HUES6 (cell line): ENCODE measurements at regions not wholly inside any gene's neighbourhood (a gene's known extent, or its start where the extent isn't known, plus 50 kb on each side); places are given as distances from the start of the nearest gene placed in this dataset.
A peak's percentile ranks its signal among the peaks of the same experiment; 100 is the strongest.
"Not testable (repeated sequence)": the region's sequence is repeated elsewhere in the genome, so short reads cannot be mapped to it uniquely, and the experiment has no call there.

Source experiments
- H3K27ac ChIP-seq: 2 replicates; pipeline ENCODE4 v1.7.0; 2013; ENCODE audit warnings: low read depth, mild to moderate bottlenecking, low read length, inconsistent platforms
- H3K27me3 ChIP-seq: 2 replicates; pipeline ENCODE4 v1.6.1; 2013; ENCODE audit warnings: low read length; ENCODE audit not compliant: control insufficient read depth, insufficient read depth
- H3K36me3 ChIP-seq: 2 replicates; pipeline ENCODE4 v1.6.1; 2013; ENCODE audit warnings: low read length; ENCODE audit not compliant: control insufficient read depth, insufficient read depth
- H3K4me1 ChIP-seq: 2 replicates; pipeline ENCODE4 v1.6.1; 2013; ENCODE audit warnings: low read length; ENCODE audit not compliant: control insufficient read depth, insufficient read depth
- H3K4me3 ChIP-seq: 2 replicates; pipeline ENCODE4 v1.5.1; 2013; ENCODE audit warnings: low read depth, low read length
- H3K9ac ChIP-seq: one replicate; pipeline ENCODE4 v1.6.1; 2013; ENCODE audit warnings: mild to moderate bottlenecking, low read length
- H3K9me3 ChIP-seq: 2 replicates; pipeline ENCODE4 v1.6.1; 2013; ENCODE audit warnings: low read depth, low read length; ENCODE audit not compliant: control insufficient read depth, insufficient read depth

GRCh38 chr9:39567396-39567795 is 211.9 kb downstream of the SPATA31A1 start:
- not testable (repeated sequence) for H3K4me3 ChIP-seq, H3K9ac ChIP-seq, H3K9me3 ChIP-seq, H3K4me1 ChIP-seq, H3K27ac ChIP-seq, H3K36me3 ChIP-seq, H3K27me3 ChIP-seq

- H3K9me3 ChIP-seq, H3K27me3 ChIP-seq, H3K4me1 ChIP-seq: not testable (repeated sequence)
Measured at GRCh38 chr9:39568900-39569299, 213.4 kb downstream of the SPATA31A1 start.

DNA sequence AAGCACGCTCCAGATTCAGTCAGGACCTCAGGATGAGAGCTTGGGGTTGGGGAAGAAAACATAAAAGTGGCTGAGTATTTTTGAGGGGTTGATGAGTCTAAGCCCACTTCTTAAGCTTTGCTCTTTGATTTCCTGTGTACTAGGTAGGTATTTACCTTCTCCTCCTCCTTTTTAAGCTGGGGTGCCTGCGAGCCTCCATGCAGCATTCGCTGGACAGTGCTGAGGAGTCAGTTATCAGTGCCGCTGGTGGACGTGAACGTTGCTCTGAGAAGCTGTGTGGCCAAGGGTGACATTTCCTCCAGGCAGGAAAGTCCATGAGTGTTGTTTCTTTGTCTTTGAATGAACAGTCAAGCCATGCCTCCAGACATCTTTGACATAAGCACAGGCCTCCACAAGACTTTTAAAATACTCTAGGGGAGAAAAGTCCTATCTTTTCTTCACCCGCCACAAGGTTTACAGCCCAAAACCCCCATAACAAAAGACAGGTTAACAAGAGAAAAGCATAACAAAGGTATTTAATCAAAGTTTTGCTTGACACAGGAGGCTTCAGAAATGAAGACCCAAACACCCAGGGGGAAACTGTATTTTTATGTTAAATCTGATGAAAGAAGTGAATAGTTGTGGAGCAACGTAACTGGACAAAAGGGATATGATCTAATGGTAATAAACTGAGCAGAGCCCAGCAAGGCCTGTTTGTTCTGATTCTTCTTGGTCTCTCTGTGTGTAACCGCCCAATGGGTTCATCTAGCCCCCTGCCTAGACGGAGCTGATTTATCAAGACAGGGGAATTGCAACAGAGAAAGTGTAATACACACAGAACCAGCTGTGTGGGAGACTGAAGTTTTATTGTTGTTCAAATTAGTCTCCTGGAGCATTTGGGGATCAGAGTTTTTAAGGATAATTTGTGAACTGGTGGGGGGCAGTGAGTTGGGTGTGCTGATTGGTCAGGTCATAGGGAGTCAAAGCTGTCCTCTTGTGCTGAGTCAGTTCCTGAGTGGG is 217.9 kb downstream of the SPATA31A1 start:
- not testable (repeated sequence) for H3K27me3 ChIP-seq, H3K4me3 ChIP-seq, H3K36me3 ChIP-seq, H3K4me1 ChIP-seq, H3K9me3 ChIP-seq
- peak overlapping the region; percentile 65; the same call in 1 of the 2 replicates for H3K27ac ChIP-seq
- H3K9ac ChIP-seq = peak overlapping the region; percentile 62

More at GRCh38 chr9:39568900-39569299, 213.4 kb downstream of the SPATA31A1 start:
- not testable (repeated sequence) for H3K9ac ChIP-seq, H3K4me3 ChIP-seq, H3K36me3 ChIP-seq, H3K27ac ChIP-seq

GRCh38 chr9:39579000-39579399 is 223.5 kb downstream of the SPATA31A1 start:
- H3K9ac ChIP-seq, H3K4me1 ChIP-seq, H3K36me3 ChIP-seq, H3K4me3 ChIP-seq, H3K27me3 ChIP-seq, H3K27ac ChIP-seq, H3K9me3 ChIP-seq: not testable (repeated sequence)

GRCh38 chr9:39581296-39581695 is 225.8 kb downstream of the SPATA31A1 start:
- H3K9ac ChIP-seq = not testable (repeated sequence)

GRCh38 chr9:39582677-39583412 is 227.4 kb downstream of the SPATA31A1 start:
- not testable (repeated sequence) for H3K4me1 ChIP-seq, H3K4me3 ChIP-seq, H3K36me3 ChIP-seq, H3K9me3 ChIP-seq, H3K27ac ChIP-seq, H3K9ac ChIP-seq, H3K27me3 ChIP-seq

More at GRCh38 chr9:39581296-39581695, 225.8 kb downstream of the SPATA31A1 start:
- not testable (repeated sequence) for H3K9me3 ChIP-seq, H3K4me1 ChIP-seq, H3K4me3 ChIP-seq, H3K36me3 ChIP-seq, H3K27ac ChIP-seq, H3K27me3 ChIP-seq

DNA sequence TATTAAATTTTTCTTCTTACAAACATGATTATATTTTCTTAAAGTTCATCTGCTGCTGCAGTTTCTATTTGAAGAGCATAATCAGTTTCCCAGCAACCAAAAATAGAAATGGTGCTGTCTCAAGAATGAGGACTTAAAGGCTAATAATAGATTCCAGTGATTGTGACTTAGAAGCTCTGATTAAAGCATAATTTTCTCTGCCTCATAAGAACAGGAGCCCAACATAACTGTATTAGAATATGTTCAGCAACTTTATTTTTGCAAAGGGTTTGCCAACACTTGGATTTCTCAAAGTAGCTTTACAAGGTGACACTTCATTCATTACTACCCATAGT is 227.9 kb downstream of the SPATA31A1 start:
- not testable (repeated sequence) for H3K36me3 ChIP-seq, H3K9ac ChIP-seq, H3K27ac ChIP-seq, H3K27me3 ChIP-seq, H3K4me3 ChIP-seq, H3K9me3 ChIP-seq, H3K4me1 ChIP-seq

DNA sequence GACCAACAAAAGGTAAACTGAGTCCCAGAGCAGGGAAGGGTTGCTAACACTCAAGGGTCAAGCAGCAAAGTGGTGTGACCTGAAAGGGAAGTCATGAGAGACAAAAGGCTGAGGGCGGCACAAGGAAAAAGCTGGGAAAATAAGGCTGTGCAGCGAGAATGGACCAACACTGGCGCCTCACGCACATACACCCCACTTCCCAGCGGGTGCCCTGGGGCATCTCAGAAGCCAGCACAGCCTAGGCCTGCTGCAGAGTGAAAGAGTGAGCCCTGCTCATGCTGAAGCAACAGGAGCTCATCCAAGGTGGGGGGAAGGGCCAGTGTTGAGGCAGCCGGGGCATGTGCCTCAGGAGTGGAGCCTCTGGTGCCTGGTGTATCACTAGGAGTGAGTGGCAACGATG is 229.8 kb downstream of the SPATA31A1 start:
- not testable (repeated sequence) for H3K9ac ChIP-seq, H3K4me3 ChIP-seq, H3K9me3 ChIP-seq, H3K36me3 ChIP-seq, H3K27me3 ChIP-seq, H3K27ac ChIP-seq, H3K4me1 ChIP-seq

GRCh38 chr9:39587844-39588499 is 232.5 kb downstream of the SPATA31A1 start:
- Histone ChIP-seq H3K4me1 (no peaks in the 10 kb centered on the region), H3K36me3 (no peaks in the 10 kb centered on the region), H3K27ac (0 out of 2 replicates have a peak overlapping the region, but pooled peaks have one; percentile 0), H3K4me3 (no peak overlapping the region), H3K9me3 (no peaks in the 10 kb centered on the region), H3K27me3 (no peaks in the 10 kb centered on the region), H3K9ac (no peak overlapping the region)

DNA sequence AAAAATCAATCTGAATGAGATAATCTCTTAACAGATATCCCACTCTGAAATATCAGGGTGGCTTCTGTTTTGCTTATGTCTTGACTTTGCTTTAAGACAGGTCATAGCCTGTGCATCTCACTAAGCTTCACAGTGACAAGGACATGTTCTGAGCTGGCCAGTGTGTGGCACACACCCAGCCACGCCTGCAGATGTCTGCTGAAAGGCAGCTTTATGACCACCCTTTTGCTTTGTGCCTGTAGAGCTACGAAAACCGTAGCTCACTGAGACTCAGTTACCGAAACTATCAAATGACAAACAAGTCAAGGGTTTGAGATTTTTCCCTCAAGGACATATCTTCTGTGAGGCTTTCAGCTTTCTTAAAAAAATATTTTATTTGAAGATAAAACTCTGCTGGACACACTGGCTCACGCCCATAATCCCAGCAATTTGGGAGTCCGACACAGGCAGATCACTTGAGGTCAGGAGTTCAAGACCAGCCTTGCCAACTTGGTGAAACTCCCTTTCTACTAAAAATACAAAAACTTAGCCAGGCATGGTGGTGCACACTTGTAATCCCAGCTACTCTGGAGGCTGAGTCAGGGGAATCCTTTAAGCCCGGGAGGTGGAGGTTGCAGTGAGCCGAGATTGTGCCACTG is 233.2 kb downstream of the SPATA31A1 start:
- Histone ChIP-seq H3K27me3 (no peaks in the 10 kb centered on the region), H3K9me3 (no peaks in the 10 kb centered on the region), H3K4me1 (no peaks in the 10 kb centered on the region), H3K4me3 (no peak overlapping the region), H3K27ac (no peak overlapping the region), H3K9ac (no peak overlapping the region), H3K36me3 (no peaks in the 10 kb centered on the region)
